Caki2 (cell line): ENCODE measurements at regions not wholly inside any gene's neighbourhood (a gene's known extent, or its start where the extent isn't known, plus 50 kb on each side); places are given as distances from the start of the nearest gene placed in this dataset.

ENCODE experiments used
- DNase-seq: peaks from one replicate; pipeline ENCODE4 v3.0.0-alpha.2; 2015; ENCODE audit warnings: low read depth
- in situ Hi-C: cut with HindIII; loops from 2 replicates; pipeline ENCODE4 v1.10.0; 2016; ENCODE audit warnings: low sequenced_read_pairs, low pct_unique_long_range_greater_than_20kb, mixed read lengths

- in situ Hi-C loops = no loop called here
Measured at GRCh38 chr4:116397714-116398113, 687.7 kb downstream of the TRAM1L1 start.

GRCh38 chr4:116397291-116397690 is 688.1 kb downstream of the TRAM1L1 start:
- in situ Hi-C loops = no loop called here
- DNase-seq = no peak

More at GRCh38 chr4:116397714-116398113, 687.7 kb downstream of the TRAM1L1 start:
- DNase-seq = no peak

GRCh38 chr4:116395408-116395807 is 690.0 kb downstream of the TRAM1L1 start:
- DNase-seq = no peak
- in situ Hi-C loops = no loop called here

DNA sequence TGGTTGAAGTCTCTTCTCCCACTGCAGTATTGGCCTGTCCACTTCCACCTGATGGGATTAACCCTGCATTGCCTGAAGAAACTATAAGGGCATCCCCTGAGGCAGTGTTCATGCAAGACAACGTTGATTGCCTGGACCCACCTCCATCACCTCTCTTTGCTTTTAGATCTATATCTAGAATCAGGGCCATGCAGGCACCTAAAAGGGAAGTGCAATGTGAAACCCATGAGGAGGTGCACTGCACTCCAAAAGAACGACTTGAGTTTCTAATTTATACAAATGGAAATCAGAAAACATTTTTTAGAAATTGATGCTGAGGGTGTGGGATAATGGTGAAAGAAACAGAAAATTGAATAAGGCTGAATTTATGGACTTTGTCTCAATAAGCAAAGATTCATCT is 694.4 kb downstream of the TRAM1L1 start:
- in situ Hi-C loops = no loop called here

GRCh38 chr4:116389139-116389538 is 696.2 kb downstream of the TRAM1L1 start:
- in situ Hi-C loops = no loop called here
- no peak for DNase-seq

More for the DNA sequence above, 694.4 kb downstream of the TRAM1L1 start:
- DNase-seq = no peak

DNA sequence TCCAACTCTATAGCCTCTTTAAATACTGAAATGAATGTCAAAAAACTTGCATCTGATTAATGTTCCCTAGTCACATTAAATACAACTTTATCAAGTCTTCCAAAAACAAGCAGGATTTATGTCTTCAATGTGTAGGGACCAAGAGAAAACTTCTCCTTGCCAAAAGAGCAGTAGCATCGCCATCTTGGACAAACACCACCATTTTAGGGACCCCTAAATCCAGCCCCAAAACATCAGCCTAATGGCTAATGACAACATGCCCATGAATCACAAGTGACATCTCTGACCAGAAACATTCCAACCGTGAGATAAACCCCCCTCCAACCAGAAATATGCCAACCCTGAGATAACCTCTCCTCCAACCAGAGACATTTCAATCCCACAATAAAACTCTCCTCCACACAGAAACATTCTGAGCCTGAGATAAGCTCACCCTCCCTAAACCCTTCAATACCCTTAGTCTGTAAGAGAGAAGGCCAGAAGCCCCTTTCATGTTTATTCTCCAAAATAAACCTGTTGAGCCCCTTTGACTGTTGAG is 697.4 kb downstream of the TRAM1L1 start:
- in situ Hi-C loops = no loop called here
- DNase-seq = no peak

- no peak for DNase-seq
- in situ Hi-C loops = no loop called here
Measured at GRCh38 chr4:116386856-116387255, 698.5 kb downstream of the TRAM1L1 start.

DNA sequence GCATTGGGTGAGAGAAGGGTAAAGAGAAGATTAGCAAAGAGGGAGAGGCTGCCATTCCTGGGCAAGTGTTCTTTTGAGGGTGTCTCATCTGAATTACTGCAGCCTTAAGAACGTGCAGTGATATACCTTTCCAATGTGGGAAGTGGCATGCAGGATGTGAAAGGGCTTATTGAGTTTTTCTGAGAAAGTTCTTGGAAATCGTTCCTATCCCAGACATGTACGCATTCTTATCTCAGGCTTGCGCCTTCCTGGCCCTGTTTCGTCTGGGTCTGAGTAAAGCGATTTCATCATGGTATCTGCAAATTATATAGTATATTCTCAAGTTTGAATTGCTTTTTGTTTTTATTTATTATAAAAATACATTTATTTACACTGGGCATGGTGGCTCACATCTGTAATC is 699.8 kb downstream of the TRAM1L1 start:
- in situ Hi-C loops = no loop called here

DNA sequence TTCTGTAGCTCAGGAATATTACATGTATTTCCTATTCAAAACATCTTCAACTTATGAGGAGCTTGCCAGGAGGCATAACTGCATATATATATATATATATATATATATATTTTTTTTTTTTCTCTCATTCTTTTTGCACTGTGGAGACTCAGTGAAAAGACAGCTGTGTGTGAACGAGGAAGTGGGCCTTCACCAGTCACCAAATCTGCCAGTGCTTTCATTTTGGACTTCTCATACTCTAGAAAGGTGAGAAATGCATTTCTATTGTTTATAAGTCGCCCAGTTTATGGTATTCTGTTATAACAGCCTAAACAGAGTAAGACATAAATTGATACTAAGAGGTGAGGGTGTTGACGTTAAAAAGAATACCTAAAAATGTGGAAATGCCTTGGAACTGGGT is 710.6 kb downstream of the TRAM1L1 start:
- in situ Hi-C loops = no loop called here
- DNase-seq = no peak

More for the DNA sequence above, 699.8 kb downstream of the TRAM1L1 start:
- no peak for DNase-seq

DNA sequence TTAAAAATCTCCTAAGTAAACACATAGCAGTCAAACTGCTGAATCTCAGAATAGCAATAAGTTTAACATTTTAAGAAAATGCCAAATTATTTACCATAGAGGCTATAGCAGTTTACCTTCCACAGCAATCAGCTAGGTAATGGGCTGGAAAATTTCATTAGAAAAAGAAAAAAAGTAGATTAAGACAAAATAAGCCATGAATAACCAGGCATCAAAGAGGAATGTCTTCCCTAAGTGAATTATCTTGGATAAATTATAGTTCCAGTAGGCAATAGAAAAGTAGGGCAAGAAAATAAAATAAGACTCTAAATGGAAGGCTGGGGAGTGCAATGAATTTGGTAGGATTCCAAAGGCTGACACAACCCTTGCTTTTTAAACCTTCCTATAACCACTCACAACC is 722.8 kb downstream of the TRAM1L1 start:
- in situ Hi-C loops = no loop called here
- DNase-seq = no peak

- in situ Hi-C loops = no loop called here
- DNase-seq = no peak
Measured at GRCh38 chr4:116361790-116362189, 723.6 kb downstream of the TRAM1L1 start.

- in situ Hi-C loops = no loop called here
- DNase-seq = peak; percentile 88
Measured at GRCh38 chr4:116358633-116359222, 726.6 kb downstream of the TRAM1L1 start.

DNA sequence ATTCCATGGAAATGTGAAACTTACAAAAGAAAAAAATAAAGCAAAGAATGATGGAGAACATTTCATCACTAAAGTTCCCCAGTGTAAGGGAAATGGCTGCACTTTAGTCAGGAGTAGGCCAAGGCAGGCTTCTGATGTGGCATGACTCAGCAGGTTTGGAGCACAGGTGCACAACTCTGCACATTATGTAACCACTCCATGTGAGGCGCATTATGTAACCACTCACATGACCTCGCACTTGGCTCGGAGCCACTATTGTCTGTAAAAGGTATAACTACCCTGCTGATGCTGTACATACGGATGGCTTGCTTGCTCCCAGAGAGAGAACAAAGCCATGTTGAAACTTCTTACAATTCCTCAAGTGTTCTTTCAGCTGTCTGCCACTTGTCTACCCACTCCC is 727.6 kb downstream of the TRAM1L1 start:
- in situ Hi-C loops = no loop called here
- peak; percentile 43 for DNase-seq

DNA sequence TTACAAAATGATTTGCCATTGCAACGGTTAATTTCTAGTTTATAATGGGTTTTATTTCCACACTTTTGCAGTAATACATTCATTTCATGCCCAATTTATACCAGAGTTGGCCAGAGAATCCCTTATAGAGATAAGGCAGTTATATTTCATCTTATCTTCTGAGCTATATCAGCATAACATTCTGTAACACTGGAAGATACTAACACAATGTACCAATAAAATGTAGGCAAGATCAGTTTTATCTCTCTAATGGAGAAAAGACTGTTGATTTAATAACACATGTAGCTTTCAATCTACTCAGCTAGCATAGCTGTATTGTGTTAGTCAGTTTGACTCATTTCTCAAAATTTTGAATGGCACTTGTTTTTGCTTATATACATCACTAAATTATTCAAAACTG is 738.6 kb downstream of the TRAM1L1 start:
- DNase-seq = no peak

DNA sequence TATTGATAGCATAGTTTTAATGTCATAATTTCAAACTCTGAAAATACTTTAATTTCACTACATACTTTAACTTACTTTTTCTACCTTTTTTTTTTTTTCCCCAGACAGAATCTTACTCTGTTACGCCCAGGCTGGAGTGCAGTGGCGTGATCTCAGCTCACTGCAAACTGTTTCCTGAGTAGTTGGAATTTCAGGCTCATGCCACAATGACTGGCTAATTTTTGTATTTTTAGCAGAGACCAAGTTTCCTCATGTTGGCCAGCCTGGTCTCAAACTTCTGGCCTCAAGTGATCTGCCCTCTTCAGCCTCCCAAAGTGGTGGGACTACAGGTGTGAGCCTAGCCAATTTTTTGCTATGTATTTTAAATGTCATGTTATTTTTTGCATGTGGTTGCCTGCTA is 741.6 kb downstream of the TRAM1L1 start:
- DNase-seq = no peak
- in situ Hi-C loops = no loop called here

More for the DNA sequence above, 738.6 kb downstream of the TRAM1L1 start:
- in situ Hi-C loops = no loop called here

DNA sequence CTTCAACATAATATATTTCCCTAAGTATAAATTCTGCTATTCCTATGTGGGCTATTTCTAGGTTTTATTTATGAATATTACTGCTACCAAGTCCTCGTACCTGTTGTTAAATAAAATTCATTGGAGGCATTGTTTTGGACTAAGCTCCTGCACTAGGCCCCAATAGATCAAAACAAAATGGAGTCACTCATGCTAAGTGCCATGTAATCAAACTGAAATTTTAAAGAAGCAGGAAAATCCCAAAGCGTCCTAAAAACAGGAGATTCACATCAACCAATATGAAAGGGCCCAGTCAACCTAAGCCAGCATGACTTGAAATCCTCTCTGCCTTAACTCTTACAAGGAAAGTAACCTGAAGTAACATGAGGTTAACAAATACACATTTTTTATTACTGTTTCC is 743.2 kb downstream of the TRAM1L1 start:
- in situ Hi-C loops = no loop called here
- DNase-seq = no peak

DNA sequence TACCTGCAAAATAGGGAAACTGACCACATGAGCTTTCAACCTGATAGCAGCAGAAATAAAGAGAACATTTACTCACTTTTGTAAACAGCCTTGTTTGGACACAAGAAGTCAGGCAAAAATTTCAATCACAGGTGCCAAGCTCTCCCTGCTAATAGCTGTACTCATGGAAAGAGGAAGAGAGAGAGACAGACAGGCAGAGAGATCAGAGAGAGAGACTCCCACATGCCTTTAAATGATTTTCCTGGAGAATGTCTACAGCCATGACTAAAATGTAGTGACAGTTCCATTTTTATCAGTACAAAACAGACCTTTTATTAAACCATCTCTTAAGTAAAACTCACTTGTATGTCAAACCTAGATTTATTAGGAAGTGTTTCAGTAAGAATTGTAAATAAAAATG is 752.9 kb downstream of the TRAM1L1 start:
- in situ Hi-C loops = no loop called here
- DNase-seq = no peak

DNA sequence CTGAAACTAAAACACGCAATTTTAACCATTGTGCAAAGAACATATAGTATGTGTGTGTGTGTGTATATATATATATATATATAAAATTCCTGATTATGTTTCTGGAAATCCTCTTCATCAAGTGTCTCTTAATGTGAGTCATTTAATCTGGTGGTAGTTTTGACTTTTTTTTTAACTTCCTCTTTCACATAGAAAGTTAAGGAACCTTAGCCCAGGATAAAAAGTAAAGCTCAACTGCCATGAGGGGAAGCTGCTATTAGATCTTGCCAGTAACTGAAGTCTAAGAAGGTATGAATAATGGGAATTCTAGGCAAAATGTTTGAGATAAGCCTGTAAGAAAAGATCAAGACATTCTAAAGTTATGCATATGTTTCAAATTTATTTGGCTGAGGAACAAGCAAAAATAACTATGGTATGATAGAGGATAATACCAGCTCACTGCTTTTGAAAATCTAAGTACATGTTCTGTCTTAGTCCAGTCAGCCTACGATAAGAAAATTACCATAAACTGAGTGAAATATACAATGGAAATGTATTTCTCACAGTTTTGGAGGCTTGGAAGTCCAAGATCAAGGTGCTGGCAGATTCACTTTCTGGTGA is 757.0 kb downstream of the TRAM1L1 start:
- in situ Hi-C loops = no loop called here

DNA sequence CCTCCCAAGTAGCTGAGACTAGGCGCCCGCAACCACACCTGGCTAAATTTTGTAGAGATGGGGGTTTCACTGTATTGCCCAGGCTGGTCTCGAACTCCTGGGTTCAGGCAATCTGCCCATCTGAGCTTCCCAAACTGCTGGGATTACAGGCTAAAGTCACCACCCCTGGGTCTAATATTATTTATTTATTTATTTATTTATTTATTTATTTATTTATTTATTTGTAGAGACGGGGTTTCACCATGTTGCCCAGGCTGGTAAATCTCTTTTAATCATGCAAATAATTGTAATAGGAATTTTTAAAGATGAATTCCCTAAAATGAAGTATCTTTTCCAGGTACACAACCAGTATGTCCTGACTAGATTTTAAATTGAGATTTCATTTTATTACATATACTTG is 761.8 kb downstream of the TRAM1L1 start:
- in situ Hi-C loops = no loop called here
- DNase-seq = no peak

More for the DNA sequence above, 757.0 kb downstream of the TRAM1L1 start:
- no peak for DNase-seq

GRCh38 chr4:116321471-116321870 is 763.9 kb downstream of the TRAM1L1 start:
- in situ Hi-C loops = no loop called here
- DNase-seq = no peak
